Thyroid gland (tissue), 4 donors: ENCODE measurements at regions not wholly inside any gene's neighbourhood (a gene's known extent, or its start where the extent isn't known, plus 50 kb on each side); places are given as distances from the start of the nearest gene placed in this dataset.

Experiments used
- POLR2A ChIP-seq, 2 donors: fragments of 450-650 bp; IDR thresholded peaks; one replicate each; pipeline ENCODE4 v1.6.1; 2017; ENCODE audit warnings: antibody characterized with exemption in 2 of 2, mild to moderate bottlenecking in 2 of 2, moderate library complexity in 1 of 2
- TF ChIP-seq, protein P1 (sequence below), 6 experiments: fragments of 200-600 bp in 3 of 6; fragments of 450-650 bp in 3 of 6; sonication (generic) in 3 of 6; IDR thresholded peaks; one replicate each; pipeline ENCODE4 v1.5.1; 2016 to 2019; ENCODE audit warnings: antibody characterized with exemption in 6 of 6, mild to moderate bottlenecking in 2 of 6, inconsistent platforms in 1 of 6, moderate library complexity in 1 of 6

GRCh38 chrX:5559386-5559785 lies 669.3 kb downstream of the NLGN4X start:
- no peak for TF ChIP-seq POLR2A (IDR thresholded peaks at IDR 0.05)
- TF ChIP-seq, protein P1, sequence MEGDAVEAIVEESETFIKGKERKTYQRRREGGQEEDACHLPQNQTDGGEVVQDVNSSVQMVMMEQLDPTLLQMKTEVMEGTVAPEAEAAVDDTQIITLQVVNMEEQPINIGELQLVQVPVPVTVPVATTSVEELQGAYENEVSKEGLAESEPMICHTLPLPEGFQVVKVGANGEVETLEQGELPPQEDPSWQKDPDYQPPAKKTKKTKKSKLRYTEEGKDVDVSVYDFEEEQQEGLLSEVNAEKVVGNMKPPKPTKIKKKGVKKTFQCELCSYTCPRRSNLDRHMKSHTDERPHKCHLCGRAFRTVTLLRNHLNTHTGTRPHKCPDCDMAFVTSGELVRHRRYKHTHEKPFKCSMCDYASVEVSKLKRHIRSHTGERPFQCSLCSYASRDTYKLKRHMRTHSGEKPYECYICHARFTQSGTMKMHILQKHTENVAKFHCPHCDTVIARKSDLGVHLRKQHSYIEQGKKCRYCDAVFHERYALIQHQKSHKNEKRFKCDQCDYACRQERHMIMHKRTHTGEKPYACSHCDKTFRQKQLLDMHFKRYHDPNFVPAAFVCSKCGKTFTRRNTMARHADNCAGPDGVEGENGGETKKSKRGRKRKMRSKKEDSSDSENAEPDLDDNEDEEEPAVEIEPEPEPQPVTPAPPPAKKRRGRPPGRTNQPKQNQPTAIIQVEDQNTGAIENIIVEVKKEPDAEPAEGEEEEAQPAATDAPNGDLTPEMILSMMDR (IDR thresholded peaks at IDR 0.05), result no peak
